ENCODE measurements at regions not wholly inside any gene's neighbourhood (a gene's known extent, or its start where the extent isn't known, plus 50 kb on each side); places are given as distances from the start of the nearest gene placed in this dataset.

DNA sequence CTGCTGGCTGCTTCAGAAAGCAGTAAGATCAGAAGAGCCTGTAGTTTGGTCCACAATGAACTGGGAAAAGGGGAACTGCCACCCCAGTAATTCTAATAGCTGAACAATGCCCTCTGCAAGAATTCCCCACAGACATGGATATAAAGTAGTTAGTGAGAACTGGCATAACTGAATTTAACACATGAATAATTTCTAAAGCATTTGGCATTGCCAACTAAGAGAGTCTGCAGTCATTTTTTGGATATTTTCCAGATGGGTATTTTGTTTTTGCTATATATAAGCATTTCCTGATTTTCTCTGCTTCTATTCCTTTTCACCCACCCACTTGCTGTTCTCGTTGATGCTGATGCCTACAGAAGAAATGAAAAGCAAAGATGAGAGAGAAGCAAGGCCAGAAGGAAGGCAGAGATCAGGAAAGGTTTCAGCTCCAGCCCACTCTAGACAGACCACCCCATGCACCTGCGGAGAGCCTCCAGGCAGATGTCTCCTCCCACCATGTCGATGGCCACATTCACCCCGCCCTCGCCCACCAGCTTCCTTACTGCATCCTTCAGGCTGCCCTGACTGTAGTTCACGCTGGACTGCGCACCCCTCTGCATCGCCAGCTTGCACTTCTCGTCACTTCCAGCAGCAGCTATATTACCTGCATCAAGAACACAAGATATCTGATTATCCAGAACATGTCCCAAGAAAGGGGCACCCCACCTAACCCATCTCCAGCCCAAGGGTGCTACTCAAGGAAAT is 55.9 kb upstream of the SEC16B start:
- TF ChIP-seq EP300 (IDR thresholded peaks at IDR 0.05) (no peak), POLR2A (IDR thresholded peaks at IDR 0.05; ENCODE audit: low read depth) (no peak), POLR2AphosphoS5 (IDR thresholded peaks at IDR 0.05) (no peak)
- TF ChIP-seq, protein P1, sequence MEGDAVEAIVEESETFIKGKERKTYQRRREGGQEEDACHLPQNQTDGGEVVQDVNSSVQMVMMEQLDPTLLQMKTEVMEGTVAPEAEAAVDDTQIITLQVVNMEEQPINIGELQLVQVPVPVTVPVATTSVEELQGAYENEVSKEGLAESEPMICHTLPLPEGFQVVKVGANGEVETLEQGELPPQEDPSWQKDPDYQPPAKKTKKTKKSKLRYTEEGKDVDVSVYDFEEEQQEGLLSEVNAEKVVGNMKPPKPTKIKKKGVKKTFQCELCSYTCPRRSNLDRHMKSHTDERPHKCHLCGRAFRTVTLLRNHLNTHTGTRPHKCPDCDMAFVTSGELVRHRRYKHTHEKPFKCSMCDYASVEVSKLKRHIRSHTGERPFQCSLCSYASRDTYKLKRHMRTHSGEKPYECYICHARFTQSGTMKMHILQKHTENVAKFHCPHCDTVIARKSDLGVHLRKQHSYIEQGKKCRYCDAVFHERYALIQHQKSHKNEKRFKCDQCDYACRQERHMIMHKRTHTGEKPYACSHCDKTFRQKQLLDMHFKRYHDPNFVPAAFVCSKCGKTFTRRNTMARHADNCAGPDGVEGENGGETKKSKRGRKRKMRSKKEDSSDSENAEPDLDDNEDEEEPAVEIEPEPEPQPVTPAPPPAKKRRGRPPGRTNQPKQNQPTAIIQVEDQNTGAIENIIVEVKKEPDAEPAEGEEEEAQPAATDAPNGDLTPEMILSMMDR (IDR thresholded peaks at IDR 0.05) = no peak
